Tibial nerve (tissue), 4 donors: ENCODE measurements at regions not wholly inside any gene's neighbourhood (a gene's known extent, or its start where the extent isn't known, plus 50 kb on each side); places are given as distances from the start of the nearest gene placed in this dataset.

Source experiments
- CTCF ChIP-seq, 5 experiments: fragments of 200-600 bp in 3 of 5; fragments of 450-650 bp in 2 of 5; sonication (generic) in 3 of 5; IDR thresholded peaks; one replicate each; pipeline ENCODE4 v1.5.1; 2016 to 2019; ENCODE audit warnings: antibody characterized with exemption in 5 of 5, mild to moderate bottlenecking in 3 of 5, moderate library complexity in 2 of 5
- EP300 ChIP-seq, 2 donors: sonication (generic); formaldehyde crosslinking; IDR thresholded peaks; one replicate each; pipeline ENCODE4 v1.6.1; 2017; ENCODE audit warnings: antibody characterized with exemption in 2 of 2, mild to moderate bottlenecking in 1 of 2
- POLR2A ChIP-seq, 2 donors: fragments of 450-650 bp; IDR thresholded peaks; one replicate each; pipeline ENCODE4 v1.6.1; 2017; ENCODE audit warnings: antibody characterized with exemption in 2 of 2, mild to moderate bottlenecking in 2 of 2, moderate library complexity in 2 of 2

GRCh38 chr2:236873636-236874035 is 212.1 kb upstream of the COPS8 start:
- TF ChIP-seq CTCF (IDR thresholded peaks at IDR 0.05): no peak
- no peak for TF ChIP-seq POLR2A (IDR thresholded peaks at IDR 0.05)
- no peak for TF ChIP-seq EP300 (IDR thresholded peaks at IDR 0.05)
